Hepatocyte (in vitro differentiated cells): ENCODE measurements at regions not wholly inside any gene's neighbourhood (a gene's known extent, or its start where the extent isn't known, plus 50 kb on each side); places are given as distances from the start of the nearest gene placed in this dataset.

Source experiments
- CTCF ChIP-seq: fragments of 200-600 bp; sonication (generic); IDR thresholded peaks from 2 replicates; pipeline ENCODE4 v1.5.1; 2016; ENCODE audit warnings: antibody characterized with exemption, mild to moderate bottlenecking; ENCODE audit not compliant: poor library complexity
- EZH2 ChIP-seq: fragments of 200-600 bp; sonication (generic); IDR thresholded peaks from 2 replicates; pipeline ENCODE4 v1.6.1; 2016; ENCODE audit warnings: antibody characterized with exemption, mild to moderate bottlenecking, borderline replicate concordance
- EZH2phosphoT487 ChIP-seq: fragments of 200-600 bp; sonication (generic); IDR thresholded peaks from one replicate; pipeline ENCODE4 v1.6.1; 2018; ENCODE audit warnings: antibody characterized with exemption, mild to moderate bottlenecking, low read depth, moderate library complexity; ENCODE audit not compliant: unreplicated experiment, severe bottlenecking

- TF ChIP-seq CTCF (no peak), EZH2 (no peak), EZH2phosphoT487 (no peak)
These were observed 593.7 kb downstream of the EPM2A start for GRCh38 chr6:145141572-145141971.
